ENCODE measurements at regions not wholly inside any gene's neighbourhood (a gene's known extent, or its start where the extent isn't known, plus 50 kb on each side); places are given as distances from the start of the nearest gene placed in this dataset.

- no peak for DNase-seq
Measured at GRCh38 chr10:78899996-78900714, 168.6 kb upstream of the ZMIZ1 start.

DNA sequence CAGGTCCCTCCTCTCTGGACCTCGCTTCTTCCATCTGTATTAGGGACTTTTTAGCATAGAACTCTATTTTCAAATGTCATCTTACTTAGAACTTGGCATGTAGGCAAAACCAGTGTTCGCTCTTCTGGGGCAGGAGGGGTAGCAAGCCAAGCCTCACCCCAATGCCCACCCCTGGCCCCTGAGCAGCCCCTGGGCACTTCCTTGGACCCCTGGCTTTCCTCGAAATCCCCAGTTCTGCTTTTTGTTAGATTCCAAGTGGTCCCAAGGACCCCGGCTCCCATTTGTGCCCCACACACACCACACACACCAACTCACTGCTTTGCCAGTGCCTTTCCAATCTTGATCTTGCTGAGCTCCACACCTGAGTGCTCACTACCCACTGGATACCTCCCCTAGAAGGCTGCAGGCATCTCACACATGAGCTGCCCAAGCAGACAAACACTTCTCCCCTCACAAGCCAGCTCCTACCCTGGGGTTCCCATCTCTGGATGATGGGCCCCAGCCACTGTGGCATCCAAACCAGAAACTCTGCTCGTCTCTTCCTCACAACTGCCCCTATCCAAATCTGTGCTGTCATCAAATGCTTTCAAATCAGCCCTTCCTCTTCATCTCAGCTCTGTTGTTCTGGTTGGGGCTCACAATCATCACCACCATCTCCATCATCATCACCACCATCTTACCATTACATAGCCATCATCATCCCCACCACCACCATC lies 167.9 kb upstream of the ZMIZ1 start:
- DNase-seq: no peak

DNA sequence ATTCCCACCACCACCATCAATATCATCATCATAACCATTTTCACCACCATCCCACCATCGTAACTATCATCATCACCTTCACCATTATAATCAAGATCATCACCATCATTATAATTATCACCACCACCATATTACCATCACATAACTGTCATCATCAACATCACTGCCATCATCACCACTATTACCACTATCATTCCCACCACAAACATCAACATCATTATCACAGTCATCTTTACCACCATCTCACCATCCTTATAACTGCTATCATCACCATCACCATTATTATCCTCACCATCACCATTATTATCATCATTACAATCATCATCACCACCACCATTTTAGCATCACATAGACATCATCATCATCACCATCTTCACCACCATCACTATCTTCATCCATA lies 167.1 kb upstream of the ZMIZ1 start:
- DNase-seq: no peak

DNA sequence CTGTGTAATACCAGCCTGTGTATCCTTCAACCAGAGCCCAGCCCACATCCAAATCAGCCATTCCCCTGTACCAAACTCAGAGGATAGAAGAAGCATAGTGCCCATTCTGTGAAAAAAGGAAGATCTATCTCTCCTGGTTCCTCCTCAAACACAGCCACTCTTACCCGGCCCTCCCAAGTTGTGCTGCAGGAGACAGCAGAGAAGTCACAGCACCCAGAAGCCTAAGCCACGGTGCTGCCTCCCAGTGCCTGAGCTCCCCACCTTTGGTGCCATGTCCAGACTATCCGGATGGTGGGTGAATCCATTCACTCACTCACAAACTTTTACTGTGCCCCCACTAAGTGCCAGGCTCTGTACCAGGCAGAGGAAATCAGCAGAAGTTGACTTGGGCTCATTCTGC lies 166.0 kb upstream of the ZMIZ1 start:
- no peak for DNase-seq

GRCh38 chr10:78903341-78903940 lies 165.3 kb upstream of the ZMIZ1 start:
- no peak for DNase-seq

DNA sequence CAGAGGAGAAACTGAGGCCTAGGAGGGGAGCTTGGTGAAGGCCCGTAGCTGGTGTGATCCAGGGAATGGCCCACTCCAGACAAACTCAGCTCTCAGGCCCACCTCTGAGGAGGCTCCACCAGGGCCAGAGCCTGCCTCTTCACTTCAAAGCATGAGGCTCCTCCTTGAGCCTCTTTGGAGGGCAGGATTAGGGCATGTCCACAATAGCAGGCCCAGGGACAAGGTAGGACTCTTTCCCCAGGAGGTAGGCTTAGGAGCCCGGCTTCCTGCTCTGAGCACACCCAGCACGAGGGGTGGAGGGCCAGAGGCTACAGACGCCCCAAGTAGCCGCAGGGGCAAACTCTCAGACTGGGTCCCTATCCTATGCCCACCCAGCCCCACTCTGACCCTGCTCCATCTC lies 164.6 kb upstream of the ZMIZ1 start:
- DNase-seq: no peak

GRCh38 chr10:78905015-78905956 lies 163.5 kb upstream of the ZMIZ1 start:
- no peak for DNase-seq

GRCh38 chr10:78905957-78906308 lies 162.8 kb upstream of the ZMIZ1 start:
- no peak for DNase-seq

DNA sequence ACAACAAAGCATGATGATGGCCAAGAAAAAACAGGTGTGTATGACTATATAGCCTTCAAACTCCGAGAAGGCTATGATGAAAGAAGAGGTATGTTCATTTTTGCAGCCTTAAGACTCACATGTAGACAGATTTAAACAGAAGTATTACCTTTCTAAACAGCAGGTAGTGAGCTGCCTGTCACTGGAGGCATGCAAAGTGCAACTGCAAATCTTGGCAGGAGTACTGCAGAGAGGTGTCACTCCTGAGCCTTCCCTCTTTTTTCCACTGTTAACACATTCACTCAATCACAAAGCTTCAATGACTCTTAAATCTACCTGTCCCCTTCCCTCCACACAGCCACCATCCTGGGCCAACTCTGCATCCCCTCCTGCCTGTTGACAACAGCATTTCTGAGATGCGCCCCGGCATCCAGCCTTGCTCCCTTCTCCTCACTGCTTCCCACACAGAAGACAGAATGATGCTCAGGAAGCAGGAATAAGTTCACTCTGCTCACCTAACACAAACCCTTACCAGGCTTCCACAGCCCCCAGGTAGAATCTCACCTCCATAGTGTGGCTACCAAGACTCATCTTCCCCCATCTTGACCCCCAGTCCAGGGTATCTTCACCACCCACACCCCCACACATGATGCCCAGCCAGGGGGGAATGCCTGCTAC lies 161.9 kb upstream of the ZMIZ1 start:
- no peak for DNase-seq

- DNase-seq: no peak
Measured at GRCh38 chr10:78907551-78908211, 161.1 kb upstream of the ZMIZ1 start.

- no peak for DNase-seq
Measured at GRCh38 chr10:78909221-78909620, 159.5 kb upstream of the ZMIZ1 start.

- DNase-seq: no peak
Measured at GRCh38 chr10:78910021-78910420, 158.7 kb upstream of the ZMIZ1 start.

DNA sequence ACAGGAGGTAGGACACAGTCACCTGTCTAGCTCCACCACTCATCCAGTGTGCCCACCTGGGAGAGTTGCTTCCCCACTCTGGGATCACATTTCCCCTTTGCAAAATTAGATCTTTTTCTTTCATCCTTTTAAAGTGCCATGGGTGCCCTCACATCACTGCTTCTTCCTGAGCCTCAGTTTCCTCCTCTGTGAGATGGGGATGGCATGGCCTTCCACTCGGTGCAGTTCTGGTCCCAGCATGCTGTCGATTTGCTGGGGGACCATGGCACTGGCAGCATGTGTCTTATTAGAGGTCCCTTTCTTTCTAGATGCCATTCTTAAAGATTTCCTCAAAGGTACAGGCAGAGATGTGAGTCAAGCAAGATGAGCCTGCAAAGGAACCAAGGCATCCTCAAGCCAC lies 158.3 kb upstream of the ZMIZ1 start:
- DNase-seq: no peak

DNA sequence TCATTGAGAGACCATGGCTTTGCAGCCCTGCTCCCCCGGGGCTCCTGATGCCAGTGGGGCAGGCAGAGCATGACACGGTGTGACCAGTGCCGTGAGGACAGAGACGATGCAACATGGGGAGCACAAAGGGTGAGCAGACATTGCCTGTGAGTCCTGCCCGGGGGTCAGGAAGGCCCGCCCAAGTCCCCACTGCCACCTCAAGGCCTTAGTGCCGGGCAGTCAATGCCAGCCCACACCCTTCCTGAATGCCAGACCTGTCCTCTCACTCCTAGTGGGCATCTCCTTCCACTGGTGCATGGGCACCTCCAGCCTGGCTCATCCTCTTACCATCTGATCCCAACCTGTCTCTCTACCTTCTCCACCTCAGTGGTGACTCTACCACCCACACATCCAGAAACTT lies 157.9 kb upstream of the ZMIZ1 start:
- DNase-seq: no peak

- no peak for DNase-seq
Measured at GRCh38 chr10:78911533-78912340, 157.0 kb upstream of the ZMIZ1 start.

GRCh38 chr10:78912361-78913218 lies 156.2 kb upstream of the ZMIZ1 start:
- no peak for DNase-seq

GRCh38 chr10:78913219-78914059 lies 155.3 kb upstream of the ZMIZ1 start:
- no peak for DNase-seq

- DNase-seq: no peak
Measured at GRCh38 chr10:78914060-78914378, 154.7 kb upstream of the ZMIZ1 start.

DNA sequence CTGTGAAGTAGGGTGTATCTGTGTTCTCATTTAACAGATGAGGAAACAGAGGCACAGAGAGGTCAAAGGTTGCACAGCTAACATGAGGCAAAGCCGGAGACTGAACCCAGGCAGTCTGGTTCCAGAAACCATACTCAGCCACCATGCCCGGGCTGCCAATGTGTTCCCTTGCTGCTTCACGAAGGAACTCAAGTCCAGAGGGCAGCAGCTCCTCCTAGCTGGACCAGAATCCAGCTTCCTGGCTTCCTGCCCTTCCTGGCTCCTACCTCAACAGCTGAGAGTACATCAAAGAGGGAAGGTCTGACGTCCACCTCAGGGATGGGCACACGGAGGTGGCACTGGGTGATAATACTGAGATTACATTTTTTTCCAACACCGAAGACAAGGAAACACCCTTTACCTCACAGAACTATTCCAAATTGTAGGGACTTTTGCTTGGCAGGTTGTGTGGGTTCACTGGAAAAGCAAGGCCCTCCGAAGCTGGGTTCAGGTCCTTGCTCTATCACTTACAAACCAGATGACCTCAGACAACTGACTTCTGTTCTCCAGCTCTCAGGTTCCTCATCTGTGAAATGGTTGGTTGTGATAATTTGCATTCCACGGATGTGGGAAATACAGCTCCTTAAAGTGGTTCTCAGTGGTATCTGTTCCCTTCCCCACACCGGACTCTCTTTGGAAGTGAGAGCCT lies 154.1 kb upstream of the ZMIZ1 start:
- no peak for DNase-seq

All from fibroblast of skin of right biceps (primary cell).